GM12878 (cell line): ENCODE measurements at regions not wholly inside any gene's neighbourhood (a gene's known extent, or its start where the extent isn't known, plus 50 kb on each side); places are given as distances from the start of the nearest gene placed in this dataset.

Experiments
- CBX5 ChIP-seq: sonication (generic); IDR thresholded peaks from 2 replicates; pipeline ENCODE4 v1.6.1; 2016; ENCODE audit warnings: low read depth, moderate library complexity, mild to moderate bottlenecking, inconsistent platforms
- CHD1 ChIP-seq: IDR thresholded peaks from 2 replicates; pipeline ENCODE4 v1.6.1; 2012; ENCODE audit warnings: low read depth, low read length, improper control_type of control experiment
- CTCF ChIP-seq, 3 experiments: IDR thresholded peaks in 2 of 3; conservative IDR thresholded peaks in 1 of 3; 2 replicates each; pipeline ENCODE4 v1.5.1; 2011; ENCODE audit warnings: low read depth in 3 of 3, low read length in 3 of 3, mild to moderate bottlenecking in 3 of 3, control low read depth in 2 of 3, moderate library complexity in 2 of 3, inconsistent platforms in 1 of 3, mixed read lengths in 1 of 3; ENCODE audit not compliant: control insufficient read depth in 2 of 3, insufficient read depth in 1 of 3; ENCODE audit errors: extremely low read depth in 1 of 3
- GABPA ChIP-seq: IDR thresholded peaks from 2 replicates; pipeline ENCODE4 v1.6.1; 2014; ENCODE audit warnings: antibody characterized with exemption, low read depth, mild to moderate bottlenecking, inconsistent platforms
- KAT2A ChIP-seq: conservative IDR thresholded peaks from 2 replicates; pipeline ENCODE4 v1.6.1; 2011; ENCODE audit warnings: low read depth, low read length; ENCODE audit not compliant: control insufficient read depth
- MTA2 ChIP-seq: fragments of 450-650 bp; IDR thresholded peaks from 2 replicates; pipeline ENCODE4 v1.6.1; 2016; ENCODE audit warnings: low read depth, mild to moderate bottlenecking, moderate library complexity
- MTA3 ChIP-seq: IDR thresholded peaks from 2 replicates; pipeline ENCODE4 v1.6.1; 2012; ENCODE audit warnings: low read length, inconsistent platforms, borderline replicate concordance
- PRDM15 ChIP-seq: fragments of 450-650 bp; formaldehyde crosslinking; IDR thresholded peaks from 2 replicates; pipeline ENCODE4 v1.4.0; 2020; ENCODE audit warnings: mild to moderate bottlenecking, moderate library complexity
- RELA ChIP-seq: fragments of 450-650 bp; IDR thresholded peaks from 2 replicates; pipeline ENCODE4 v1.8.0; 2014; ENCODE audit warnings: borderline replicate concordance; ENCODE audit not compliant: partially characterized antibody
- SIN3A ChIP-seq: IDR thresholded peaks from 2 replicates; pipeline ENCODE4 v1.6.1; 2012; ENCODE audit warnings: low read depth, low read length, improper control_type of control experiment
- ZBTB33 ChIP-seq: fragments of 450-650 bp; IDR thresholded peaks from 2 replicates; pipeline ENCODE4 v1.6.1; 2017; ENCODE audit warnings: mild to moderate bottlenecking
- ZNF24 ChIP-seq: fragments of 450-650 bp; IDR thresholded peaks from 2 replicates; pipeline ENCODE4 v1.6.1; 2017; ENCODE audit warnings: antibody characterized with exemption, mild to moderate bottlenecking

GRCh38 chr13:88883741-88884140 lies 1212.6 kb downstream of the SLITRK5 start:
- TF ChIP-seq ZNF24 (no peak), CTCF (IDR thresholded peaks at IDR 0.05 in 2 of 3, conservative IDR thresholded peaks at IDR 0.05 in 1 of 3; ENCODE audit: control insufficient read depth in 2 of 3, extremely low read depth in 1 of 3, insufficient read depth in 1 of 3, low read depth in 3 of 3, low read length in 3 of 3) (no peak), RELA (no peak), PRDM15 (CRISPR knock-in tag) (no peak), KAT2A (no peak), SIN3A (no peak), MTA2 (no peak), CBX5 (no peak), MTA3 (no peak), CHD1 (no peak), ZBTB33 (no peak), GABPA (no peak)
